ENCODE measurements at regions not wholly inside any gene's neighbourhood (a gene's known extent, or its start where the extent isn't known, plus 50 kb on each side); places are given as distances from the start of the nearest gene placed in this dataset.

GRCh38 chr14:44658389-44658696, 151.3 kb upstream of the FSCB start:
- no peak for TF ChIP-seq CTCF (IDR thresholded peaks at IDR 0.05 in 8 of 11, conservative IDR thresholded peaks at IDR 0.05 in 3 of 11)
- no peak for TF ChIP-seq POLR2AphosphoS5 (IDR thresholded peaks at IDR 0.05)
- no peak for TF ChIP-seq POLR2A (IDR thresholded peaks at IDR 0.05)
